HepG2 (cell line): ENCODE measurements at regions not wholly inside any gene's neighbourhood (a gene's known extent, or its start where the extent isn't known, plus 50 kb on each side); places are given as distances from the start of the nearest gene placed in this dataset.

ENCODE experiments used
- ATAC-seq: fragments of 200-7000 bp; cut with Tn5 transposase; 3 replicates; pipeline ENCODE4 v1.9.1; 2020; ENCODE audit warnings: mild to moderate bottlenecking, moderate library complexity
- BruUV-seq: library from RNA; stranded (reverse); fragments of 400-500 nt; replicated peaks from 2 replicates; lab custom pipeline; 2021; lab: Mats Ljungman, UMichigan
- CTCF ChIA-PET: fragments of 300-600 bp; formaldehyde crosslinking; extraction: SDS; loops from one replicate; lab custom pipeline; 2021; ENCODE audit warnings: low total read pairs, inconsistent platforms, low intra/inter-chr PET ratio; lab: Yijun Ruan, JAX
- POLR2A ChIA-PET: fragments of 350-600 bp; sonication (Branson Sonifier 250); formaldehyde crosslinking; loops from one replicate; lab custom pipeline; 2020; ENCODE audit warnings: antibody characterized with exemption, inconsistent platforms; lab: Yijun Ruan, JAX
- DNase-seq: peaks from one replicate; pipeline ENCODE4 v3.0.0-alpha.2; 2015; ENCODE audit warnings: low spot score
- FAIRE-seq: peaks from 3 replicates; lab custom pipeline; 2011; peaks lifted over from hg19 to GRCh38; lab: Jason Lieb, UNC
- H2AFZ ChIP-seq: one replicate; pipeline ENCODE4 v1.6.1; 2011; ENCODE audit warnings: low read length, inconsistent platforms
- H3K27ac ChIP-seq: fragments of 300-600 bp; 3 replicates; pipeline ENCODE4 v1.8.0; 2011; ENCODE audit warnings: mixed run types, mild to moderate bottlenecking, mixed read lengths, low read length, inconsistent platforms; ENCODE audit not compliant: insufficient read depth; ENCODE audit errors: extremely low read length
- H3K27me3 ChIP-seq, 2 experiments: fragments of 200-600 bp in 1 of 2; 2 replicates in 1 of 2; 3 replicates in 1 of 2; pipeline versions ENCODE4 v1.6.0 to v1.8.0; 2011; ENCODE audit warnings: low read length in 2 of 2, mild to moderate bottlenecking in 2 of 2, moderate library complexity in 2 of 2, inconsistent platforms in 1 of 2; ENCODE audit not compliant: insufficient read depth in 2 of 2, control insufficient read depth in 1 of 2
- H3K36me3 ChIP-seq, 2 experiments: fragments of 200-600 bp in 1 of 2; replicated peaks in 1 of 2; 2 replicates in 1 of 2; 3 replicates in 1 of 2; pipeline versions ENCODE4 v1.5.1 to v1.8.0; 2011; ENCODE audit warnings: low read length in 2 of 2, inconsistent platforms in 1 of 2; ENCODE audit not compliant: insufficient read depth in 2 of 2, control insufficient read depth in 1 of 2
- H3K4me1 ChIP-seq: 2 replicates; pipeline ENCODE4 v1.5.1; 2012; ENCODE audit warnings: low read length, inconsistent platforms; ENCODE audit not compliant: insufficient read depth
- H3K4me2 ChIP-seq: 2 replicates; pipeline ENCODE4 v1.6.0; 2011; ENCODE audit warnings: low read depth, low read length, inconsistent platforms
- H3K4me3 ChIP-seq, 3 experiments: fragments of 200-600 bp in 1 of 3; sonication (generic), shearing (Covaris generic) in 1 of 3; replicated peaks in 1 of 3; 2 replicates each; pipeline ENCODE4 v1.5.1; 2011 to 2016; ENCODE audit warnings: low read length in 3 of 3, inconsistent platforms in 2 of 3, low read depth in 2 of 3, mild to moderate bottlenecking in 2 of 3, control low read depth in 1 of 3, mixed read lengths in 1 of 3; ENCODE audit not compliant: insufficient read depth in 1 of 3
- H3K79me2 ChIP-seq: one replicate; pipeline ENCODE4 v1.6.1; 2011; ENCODE audit warnings: low read length, inconsistent platforms; ENCODE audit not compliant: insufficient read depth
- H3K9ac ChIP-seq: 2 replicates; pipeline ENCODE4 v1.6.0; 2011; ENCODE audit warnings: mild to moderate bottlenecking, low read depth, low read length, inconsistent platforms; ENCODE audit not compliant: insufficient read depth
- H3K9me3 ChIP-seq: 2 replicates; pipeline ENCODE4 v1.5.1; 2012; ENCODE audit warnings: mild to moderate bottlenecking, low read length
- H4K20me1 ChIP-seq: 2 replicates; pipeline ENCODE4 v1.6.0; 2011; ENCODE audit warnings: inconsistent platforms, mild to moderate bottlenecking, low read length, moderate library complexity; ENCODE audit not compliant: insufficient read depth
- ELF1 ChIP-seq: sonication (generic); formaldehyde crosslinking; IDR thresholded peaks from 2 replicates; pipeline ENCODE4 v1.4.0; 2020; ENCODE audit warnings: missing genetic modification reagents
- RORA ChIP-seq: sonication (generic); formaldehyde crosslinking; IDR thresholded peaks from 2 replicates; pipeline ENCODE4 v1.5.0; 2020; ENCODE audit warnings: mild to moderate bottlenecking, missing genetic modification reagents, moderate library complexity
- WGBS: methylation state at CpG from one replicate; pipeline ENCODE4 v1.1.6; 2017; ENCODE audit warnings: low lambda C conversion rate; 5-methylcytosine and 5-hydroxymethylcytosine counted together
- in situ Hi-C: cut with HindIII; loops from 2 replicates; pipeline ENCODE4 v1.10.0; 2017; ENCODE audit warnings: low pct_unique_long_range_greater_than_20kb; ENCODE audit not compliant: extremely low pct_ligation_motif_present
- intact Hi-C: fragments of 100-400 bp; cut with micrococcal nuclease; formaldehyde crosslinking; loops from one replicate; pipeline ENCODE4 v1.10.0; 2022; ENCODE audit not compliant: unreplicated experiment
- TF ChIP-seq, protein P1 (sequence below): sonication (generic); formaldehyde crosslinking; IDR thresholded peaks from 2 replicates; pipeline ENCODE4 v1.5.0; 2020; ENCODE audit warnings: missing genetic modification reagents, mild to moderate bottlenecking, borderline replicate concordance
- TF ChIP-seq, protein P2 (sequence below): sonication (generic); formaldehyde crosslinking; IDR thresholded peaks from 2 replicates; pipeline ENCODE4 v1.4.0; 2020; ENCODE audit warnings: low read depth, missing genetic modification reagents

DNA sequence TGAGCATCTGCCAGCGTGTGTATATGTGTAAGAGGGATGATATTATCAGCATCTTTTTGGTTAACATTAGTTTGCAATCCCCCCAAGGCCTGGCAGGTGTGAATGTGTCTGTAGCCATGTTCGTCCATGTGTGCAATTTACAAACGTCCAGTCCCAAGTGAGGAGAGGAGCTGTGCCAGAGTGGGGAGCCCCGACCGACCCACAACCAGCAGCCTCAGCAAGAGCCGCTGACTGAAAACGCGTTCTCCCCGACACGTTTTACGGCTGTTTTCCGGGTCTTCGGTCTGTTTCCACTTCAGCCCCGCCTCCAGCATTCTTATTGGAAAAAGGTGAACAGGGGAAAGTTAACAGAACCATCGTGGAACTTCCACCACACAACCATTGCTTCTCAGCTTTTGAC is 119.1 kb upstream of the SOX1 start (continued):
- TF ChIP-seq, protein P1, sequence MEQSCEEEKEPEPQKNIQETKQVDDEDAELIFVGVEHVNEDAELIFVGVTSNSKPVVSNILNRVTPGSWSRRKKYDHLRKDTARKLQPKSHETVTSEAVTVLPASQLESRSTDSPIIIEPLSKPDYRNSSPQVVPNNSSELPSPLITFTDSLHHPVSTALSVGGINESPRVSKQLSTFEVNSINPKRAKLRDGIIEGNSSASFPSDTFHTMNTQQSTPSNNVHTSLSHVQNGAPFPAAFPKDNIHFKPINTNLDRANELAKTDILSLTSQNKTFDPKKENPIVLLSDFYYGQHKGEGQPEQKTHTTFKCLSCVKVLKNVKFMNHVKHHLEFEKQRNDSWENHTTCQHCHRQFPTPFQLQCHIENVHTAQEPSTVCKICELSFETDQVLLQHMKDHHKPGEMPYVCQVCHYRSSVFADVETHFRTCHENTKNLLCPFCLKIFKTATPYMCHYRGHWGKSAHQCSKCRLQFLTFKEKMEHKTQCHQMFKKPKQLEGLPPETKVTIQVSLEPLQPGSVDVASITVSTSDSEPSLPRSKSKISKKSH (CRISPR knock-in tag) = no peak

DNA sequence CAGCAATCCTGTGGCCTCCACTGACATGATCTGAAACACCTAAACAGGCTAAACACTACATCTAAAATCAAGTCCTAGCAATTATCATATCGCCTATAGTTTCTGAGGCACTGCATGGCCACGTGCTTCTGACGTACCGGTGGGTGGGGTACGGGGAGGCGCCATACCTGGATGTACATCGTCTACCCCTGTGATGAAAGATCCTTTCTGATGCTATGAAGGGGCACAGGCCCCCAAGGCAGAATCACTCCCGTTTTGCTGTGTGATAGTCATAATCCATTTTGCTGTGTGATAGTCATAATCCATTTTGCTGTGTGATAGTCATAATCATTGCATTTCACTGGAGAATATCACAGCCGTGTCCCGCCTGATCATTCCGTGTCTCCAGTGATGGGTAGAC is 118.7 kb upstream of the SOX1 start:
- intact Hi-C loops = no loop called here
- Histone ChIP-seq H3K4me2 (no peak overlapping the region), H3K36me3 (no peaks in the 10 kb centered on the region), H3K4me1 (no peaks in the 10 kb centered on the region), H3K27me3 (peaks cover 3 to 33% of the 10 kb centered on the region in 2 experiments), H3K79me2 (no peaks in the 10 kb centered on the region), H3K4me3 (no peak overlapping the region), H3K27ac (no peak overlapping the region), H3K9ac (no peak overlapping the region), H4K20me1 (no peaks in the 10 kb centered on the region), H3K9me3 (peaks cover 20% of the 10 kb centered on the region), H2AFZ (no peak overlapping the region)
- TF ChIP-seq RORA (CRISPR knock-in tag) = no peak
- TF ChIP-seq, protein P2, sequence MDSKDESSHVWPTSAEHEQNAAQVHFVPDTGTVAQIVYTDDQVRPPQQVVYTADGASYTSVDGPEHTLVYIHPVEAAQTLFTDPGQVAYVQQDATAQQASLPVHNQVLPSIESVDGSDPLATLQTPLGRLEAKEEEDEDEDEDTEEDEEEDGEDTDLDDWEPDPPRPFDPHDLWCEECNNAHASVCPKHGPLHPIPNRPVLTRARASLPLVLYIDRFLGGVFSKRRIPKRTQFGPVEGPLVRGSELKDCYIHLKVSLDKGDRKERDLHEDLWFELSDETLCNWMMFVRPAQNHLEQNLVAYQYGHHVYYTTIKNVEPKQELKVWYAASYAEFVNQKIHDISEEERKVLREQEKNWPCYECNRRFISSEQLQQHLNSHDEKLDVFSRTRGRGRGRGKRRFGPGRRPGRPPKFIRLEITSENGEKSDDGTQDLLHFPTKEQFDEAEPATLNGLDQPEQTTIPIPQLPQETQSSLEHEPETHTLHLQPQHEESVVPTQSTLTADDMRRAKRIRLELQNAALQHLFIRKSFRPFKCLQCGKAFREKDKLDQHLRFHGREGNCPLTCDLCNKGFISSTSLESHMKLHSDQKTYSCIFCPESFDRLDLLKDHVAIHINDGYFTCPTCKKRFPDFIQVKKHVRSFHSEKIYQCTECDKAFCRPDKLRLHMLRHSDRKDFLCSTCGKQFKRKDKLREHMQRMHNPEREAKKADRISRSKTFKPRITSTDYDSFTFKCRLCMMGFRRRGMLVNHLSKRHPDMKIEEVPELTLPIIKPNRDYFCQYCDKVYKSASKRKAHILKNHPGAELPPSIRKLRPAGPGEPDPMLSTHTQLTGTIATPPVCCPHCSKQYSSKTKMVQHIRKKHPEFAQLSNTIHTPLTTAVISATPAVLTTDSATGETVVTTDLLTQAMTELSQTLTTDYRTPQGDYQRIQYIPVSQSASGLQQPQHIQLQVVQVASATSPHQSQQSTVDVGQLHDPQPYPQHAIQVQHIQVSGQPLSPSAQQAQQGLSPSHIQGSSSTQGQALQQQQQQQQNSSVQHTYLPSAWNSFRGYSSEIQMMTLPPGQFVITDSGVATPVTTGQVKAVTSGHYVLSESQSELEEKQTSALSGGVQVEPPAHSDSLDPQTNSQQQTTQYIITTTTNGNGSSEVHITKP (CRISPR knock-in tag) = no peak
- TF ChIP-seq ELF1 (CRISPR knock-in tag) = no peak
- CTCF ChIA-PET = no interaction called here
- BruUV-seq = no TSS peak
- 25% methylated on average over 10 of the region's 11 CpGs for WGBS
- POLR2A ChIA-PET = no interaction called here
- FAIRE-seq (no peak), DNase-seq (no peak), ATAC-seq (no peak)
- in situ Hi-C loops = no loop called here
